Mesenchymal stem cell (in vitro differentiated cells and primary cell): ENCODE measurements at regions not wholly inside any gene's neighbourhood (a gene's known extent, or its start where the extent isn't known, plus 50 kb on each side); places are given as distances from the start of the nearest gene placed in this dataset.
A peak's percentile ranks its signal among the peaks of the same experiment; 100 is the strongest.

ENCODE experiments used
- DNase-seq: peaks from one replicate; pipeline ENCODE4 v3.0.0-alpha.2; 2013
- H2AFZ ChIP-seq: one replicate; pipeline ENCODE4 v1.6.1; 2013; ENCODE audit warnings: low read depth, mild to moderate bottlenecking, control low read depth, inconsistent platforms, low read length, moderate library complexity
- H2AK5ac ChIP-seq: 2 replicates; pipeline ENCODE4 v1.6.1; 2013; ENCODE audit warnings: low read length, moderate library complexity, mild to moderate bottlenecking, inconsistent platforms; ENCODE audit not compliant: severe bottlenecking
- H2BK120ac ChIP-seq: one replicate; pipeline ENCODE4 v1.6.1; 2013; ENCODE audit warnings: low read depth, mild to moderate bottlenecking, inconsistent platforms, low read length, moderate library complexity
- H2BK12ac ChIP-seq, 2 experiments: one replicate each; pipeline ENCODE4 v1.6.1; 2013; ENCODE audit warnings: inconsistent platforms in 2 of 2, low read length in 2 of 2, mild to moderate bottlenecking in 2 of 2, moderate library complexity in 2 of 2, control low read depth in 1 of 2
- H2BK15ac ChIP-seq: one replicate; pipeline ENCODE4 v1.6.1; 2013; ENCODE audit warnings: mild to moderate bottlenecking, low read depth, inconsistent platforms; ENCODE audit not compliant: poor library complexity, severe bottlenecking
- H2BK5ac ChIP-seq: 2 replicates; pipeline ENCODE4 v1.6.1; 2013; ENCODE audit warnings: low read depth, mild to moderate bottlenecking, low read length, control low read depth, inconsistent platforms; ENCODE audit not compliant: poor library complexity, severe bottlenecking
- H3K14ac ChIP-seq, 2 experiments: one replicate each; pipeline ENCODE4 v1.6.1; 2013; ENCODE audit warnings: inconsistent platforms in 2 of 2, low read length in 2 of 2, control low read depth in 1 of 2, mild to moderate bottlenecking in 1 of 2, moderate library complexity in 1 of 2
- H3K18ac ChIP-seq, 2 experiments: one replicate each; pipeline ENCODE4 v1.6.1; 2013; ENCODE audit warnings: inconsistent platforms in 2 of 2, low read length in 2 of 2, control low read depth in 1 of 2, low read depth in 1 of 2, mild to moderate bottlenecking in 1 of 2
- H3K23ac ChIP-seq, 2 experiments: one replicate each; pipeline ENCODE4 v1.6.1; 2013; ENCODE audit warnings: inconsistent platforms in 2 of 2, low read length in 2 of 2, mild to moderate bottlenecking in 2 of 2, moderate library complexity in 2 of 2, control low read depth in 1 of 2
- H3K27ac ChIP-seq: 2 replicates; pipeline ENCODE4 v1.5.1; 2013; ENCODE audit warnings: mild to moderate bottlenecking, moderate library complexity, low read length, control low read depth, inconsistent platforms; ENCODE audit not compliant: poor library complexity, severe bottlenecking
- H3K27me3 ChIP-seq, 2 experiments: 2 replicates each; pipeline versions ENCODE4 v1.6.1 to v1.7.0; 2013; ENCODE audit warnings: low read length in 2 of 2, mild to moderate bottlenecking in 2 of 2, moderate library complexity in 2 of 2, control low read depth in 1 of 2, inconsistent platforms in 1 of 2; ENCODE audit not compliant: control insufficient read depth in 1 of 2, insufficient read depth in 1 of 2
- H3K36me3 ChIP-seq, 2 experiments: 2 replicates each; pipeline versions ENCODE4 v1.6.1 to v1.7.0; 2013; ENCODE audit warnings: low read length in 2 of 2, control low read depth in 1 of 2, inconsistent platforms in 1 of 2, low read depth in 1 of 2, mild to moderate bottlenecking in 1 of 2; ENCODE audit not compliant: insufficient read depth in 2 of 2, control insufficient read depth in 1 of 2
- H3K4ac ChIP-seq, 2 experiments: one replicate each; pipeline ENCODE4 v1.6.1; 2013; ENCODE audit warnings: inconsistent platforms in 2 of 2, low read length in 2 of 2, mild to moderate bottlenecking in 2 of 2, moderate library complexity in 2 of 2, control low read depth in 1 of 2, low read depth in 1 of 2
- H3K4me1 ChIP-seq: 2 replicates; pipeline ENCODE4 v1.6.1; 2013; ENCODE audit warnings: low read depth, low read length, control low read depth; ENCODE audit not compliant: control insufficient read depth, insufficient read depth
- H3K4me2 ChIP-seq: 2 replicates; pipeline ENCODE4 v1.6.1; 2013; ENCODE audit warnings: low read length, mild to moderate bottlenecking, inconsistent platforms; ENCODE audit not compliant: poor library complexity, severe bottlenecking
- H3K4me3 ChIP-seq, 2 experiments: 2 replicates each; pipeline versions ENCODE4 v1.5.1 to v1.7.0; 2013; ENCODE audit warnings: low read length in 2 of 2, mild to moderate bottlenecking in 2 of 2, control low read depth in 1 of 2, low read depth in 1 of 2; ENCODE audit not compliant: insufficient read depth in 1 of 2
- H3K79me1 ChIP-seq: replicated peaks from 2 replicates; pipeline ENCODE4 v1.6.1; 2013; ENCODE audit warnings: mild to moderate bottlenecking, control low read depth, low read length, inconsistent platforms; ENCODE audit not compliant: poor library complexity, severe bottlenecking
- H3K9ac ChIP-seq: 2 replicates; pipeline ENCODE4 v1.7.0; 2013; ENCODE audit warnings: mild to moderate bottlenecking, low read length, moderate library complexity
- H3K9me3 ChIP-seq: 2 replicates; pipeline ENCODE4 v1.7.0; 2013; ENCODE audit warnings: mild to moderate bottlenecking, low read length; ENCODE audit not compliant: control insufficient read depth
- H4K8ac ChIP-seq: one replicate; pipeline ENCODE4 v1.6.1; 2013; ENCODE audit warnings: inconsistent platforms, mild to moderate bottlenecking, low read length, moderate library complexity
- H4K91ac ChIP-seq: one replicate; pipeline ENCODE4 v1.6.1; 2013; ENCODE audit warnings: mild to moderate bottlenecking, low read length, inconsistent platforms
- WGBS: methylation state at CpG from one replicate; pipeline ENCODE4 v1.1.7; 2013; ENCODE audit warnings: mixed read lengths; 5-methylcytosine and 5-hydroxymethylcytosine counted together

- Histone ChIP-seq H3K4me1 (no peaks in the 10 kb centered on the region), H2AFZ (no peak overlapping the region), H2BK5ac (no peak overlapping the region), H3K79me1 (no peaks in the 10 kb centered on the region), H3K27ac (no peak overlapping the region), H3K9ac (no peak overlapping the region), H3K4ac (no peak overlapping the region), H3K4me2 (no peak overlapping the region), H3K23ac (no peak overlapping the region), H3K36me3 (no peaks in the 10 kb centered on the region), H4K8ac (peak overlapping the region; percentile 61), H2BK15ac (no peak overlapping the region), H4K91ac (no peak overlapping the region), H2AK5ac (peak overlapping the region; percentile 56), H3K27me3 (no peaks in the 10 kb centered on the region), H3K18ac (peak overlapping the region in 1 of 2 experiments; percentile 17), H3K4me3 (no peak overlapping the region), H3K9me3 (no peaks in the 10 kb centered on the region), H2BK120ac (no peak overlapping the region), H3K14ac (peak overlapping the region in 1 of 2 experiments; percentile 27), H2BK12ac (no peak overlapping the region)
- no peak for DNase-seq
Observed at GRCh38 chr5:124796495-124796894, 50.1 kb upstream of the ZNF608 start.

- Histone ChIP-seq H4K8ac (no peak overlapping the region), H3K79me1 (no peaks in the 10 kb centered on the region), H3K4me1 (no peaks in the 10 kb centered on the region), H3K9me3 (no peaks in the 10 kb centered on the region), H3K4me2 (no peak overlapping the region), H3K27ac (no peak overlapping the region), H3K14ac (peak overlapping the region in 1 of 2 experiments; percentile 22), H3K4me3 (no peak overlapping the region), H3K18ac (no peak overlapping the region), H3K27me3 (no peaks in the 10 kb centered on the region), H3K4ac (no peak overlapping the region), H3K36me3 (no peaks in the 10 kb centered on the region), H2AK5ac (peak overlapping the region; percentile 67), H2BK5ac (no peak overlapping the region), H3K9ac (no peak overlapping the region), H4K91ac (peak overlapping the region; percentile 21), H2BK15ac (no peak overlapping the region), H2BK120ac (no peak overlapping the region), H2BK12ac (no peak overlapping the region), H3K23ac (no peak overlapping the region), H2AFZ (no peak overlapping the region)
- WGBS = 96% methylated on average over 9 of the region's 12 CpGs
- no peak for DNase-seq
Observed at GRCh38 chr5:124797665-124798087, 51.2 kb upstream of the ZNF608 start.

GRCh38 chr5:124798890-124799289, 52.5 kb upstream of the ZNF608 start:
- H3K23ac ChIP-seq = no peak overlapping the region
- H3K4me2 ChIP-seq = no peak overlapping the region
- H3K79me1 ChIP-seq = no peaks in the 10 kb centered on the region
- H3K27ac ChIP-seq = no peak overlapping the region
- H2AK5ac ChIP-seq = no peak overlapping the region
- H3K4me3 ChIP-seq = no peak overlapping the region
- 85% methylated on average over 3 of the region's 3 CpGs for whole genome bisulfite sequencing
- no peak overlapping the region for H3K9ac ChIP-seq
- no peak overlapping the region for H4K8ac ChIP-seq
- no peak overlapping the region for H3K4ac ChIP-seq
- no peaks in the 10 kb centered on the region for H3K27me3 ChIP-seq
- DNase-seq = no peak
- no peak overlapping the region for H2BK15ac ChIP-seq
- no peaks in the 10 kb centered on the region for H3K36me3 ChIP-seq
- H3K4me1 ChIP-seq = no peaks in the 10 kb centered on the region
- no peak overlapping the region for H2AFZ ChIP-seq
- H3K14ac ChIP-seq = no peak overlapping the region
- H2BK5ac ChIP-seq = no peak overlapping the region
- no peak overlapping the region for H2BK12ac ChIP-seq
- H2BK120ac ChIP-seq = no peak overlapping the region
- no peaks in the 10 kb centered on the region for H3K9me3 ChIP-seq
- no peak overlapping the region for H4K91ac ChIP-seq
- no peak overlapping the region for H3K18ac ChIP-seq

- no peak overlapping the region for H2AFZ ChIP-seq
- H3K36me3 ChIP-seq = no peaks in the 10 kb centered on the region
- DNase-seq = no peak
- no peaks in the 10 kb centered on the region for H3K9me3 ChIP-seq
- WGBS = 33% methylated on average over 2 of the region's 3 CpGs
- H2BK12ac ChIP-seq = no peak overlapping the region
- no peak overlapping the region for H2BK120ac ChIP-seq
- H2AK5ac ChIP-seq = no peak overlapping the region
- H2BK15ac ChIP-seq = no peak overlapping the region
- H3K18ac ChIP-seq = no peak overlapping the region
- H3K14ac ChIP-seq = no peak overlapping the region
- no peaks in the 10 kb centered on the region for H3K27me3 ChIP-seq
- H2BK5ac ChIP-seq = no peak overlapping the region
- no peak overlapping the region for H3K4me2 ChIP-seq
- no peak overlapping the region for H3K27ac ChIP-seq
- no peak overlapping the region for H3K4ac ChIP-seq
- no peak overlapping the region for H4K91ac ChIP-seq
- H3K4me1 ChIP-seq = peaks cover 3% of the 10 kb centered on the region
- H3K79me1 ChIP-seq = no peaks in the 10 kb centered on the region
- no peak overlapping the region for H3K9ac ChIP-seq
- H3K23ac ChIP-seq = no peak overlapping the region
- no peak overlapping the region for H3K4me3 ChIP-seq
- no peak overlapping the region for H4K8ac ChIP-seq
Observed at GRCh38 chr5:124801551-124801950, 55.1 kb upstream of the ZNF608 start.
